GM12878 (cell line): ENCODE measurements at regions not wholly inside any gene's neighbourhood (a gene's known extent, or its start where the extent isn't known, plus 50 kb on each side); places are given as distances from the start of the nearest gene placed in this dataset.

Experiments used
- ATAC-seq: fragments of 200-7000 bp; cut with Tn5 transposase; 3 replicates; pipeline ENCODE4 v1.9.1; 2020; ENCODE audit warnings: mild to moderate bottlenecking, moderate library complexity
- BruUV-seq: library from RNA; stranded (reverse); fragments of 400-500 nt; replicated peaks from 2 replicates; lab custom pipeline; 2021; lab: Mats Ljungman, UMichigan
- CTCF ChIA-PET: fragments of 300-600 bp; sonication (Branson Sonifier 250); formaldehyde crosslinking; extraction: SDS; loops from one replicate; lab custom pipeline; 2021; ENCODE audit warnings: inconsistent platforms; lab: Yijun Ruan, JAX
- POLR2A ChIA-PET: fragments of 350-600 bp; formaldehyde crosslinking; extraction: SDS; loops from one replicate; lab custom pipeline; 2021; ENCODE audit warnings: inconsistent platforms; lab: Charles Lee
- RAD21 ChIA-PET: fragments of 300-600 bp; sonication (Branson Sonifier 250); formaldehyde crosslinking; loops from one replicate; lab custom pipeline; 2023; ENCODE audit warnings: antibody characterized with exemption; ENCODE audit not compliant: unreplicated experiment; lab: Charles Lee
- SMC1A ChIA-PET: fragments of 300-600 bp; sonication (Branson Sonifier 250); formaldehyde crosslinking; loops from one replicate; lab custom pipeline; 2023; ENCODE audit not compliant: unreplicated experiment, uncharacterized antibody; lab: Charles Lee
- DNase-seq: peaks from one replicate; pipeline ENCODE4 v3.0.0-alpha.2; 2011; ENCODE audit warnings: low read depth, low spot score
- FAIRE-seq: peaks from 3 replicates; lab custom pipeline; 2011; peaks lifted over from hg19 to GRCh38; lab: Jason Lieb, UNC
- H2AFZ ChIP-seq: 2 replicates; pipeline ENCODE4 v1.6.0; 2011; ENCODE audit warnings: low read depth, low read length, control low read depth; ENCODE audit not compliant: control insufficient read depth
- H3K27ac ChIP-seq: 2 replicates; pipeline ENCODE4 v1.5.1; 2011; ENCODE audit warnings: control low read depth; ENCODE audit not compliant: control insufficient read depth, insufficient read depth
- H3K27me3 ChIP-seq, 2 experiments: replicated peaks in 1 of 2; 2 replicates each; pipeline versions ENCODE4 v1.6.0 to v1.6.1; 2011; ENCODE audit warnings: low read length in 1 of 2; ENCODE audit not compliant: control insufficient read depth in 2 of 2, insufficient read depth in 2 of 2
- H3K36me3 ChIP-seq, 2 experiments: 2 replicates each; pipeline ENCODE4 v1.5.1; 2011; ENCODE audit warnings: low read length in 1 of 2; ENCODE audit not compliant: control insufficient read depth in 2 of 2, insufficient read depth in 2 of 2
- H3K4me1 ChIP-seq: 2 replicates; pipeline ENCODE4 v1.6.1; 2011; ENCODE audit warnings: mild to moderate bottlenecking, low read length, moderate library complexity, mixed read lengths; ENCODE audit not compliant: control insufficient read depth, insufficient read depth
- H3K4me2 ChIP-seq: 2 replicates; pipeline ENCODE4 v1.6.0; 2011; ENCODE audit warnings: control low read depth; ENCODE audit not compliant: control insufficient read depth, insufficient read depth
- H3K4me3 ChIP-seq: fragments of 200-600 bp; sonication (generic); 2 replicates; pipeline ENCODE4 v1.5.1; 2016
- H3K79me2 ChIP-seq: 2 replicates; pipeline ENCODE4 v1.6.0; 2011; ENCODE audit warnings: low read length; ENCODE audit not compliant: control insufficient read depth, insufficient read depth
- H3K9ac ChIP-seq: 2 replicates; pipeline ENCODE4 v1.8.0; 2011; ENCODE audit warnings: low read length, control low read depth, mixed read lengths; ENCODE audit not compliant: control insufficient read depth, insufficient read depth
- H3K9me3 ChIP-seq: replicated peaks from 3 replicates; pipeline ENCODE4 v1.5.1; 2011; ENCODE audit warnings: mild to moderate bottlenecking, low read length; ENCODE audit not compliant: control insufficient read depth, insufficient read depth
- H4K20me1 ChIP-seq: 2 replicates; pipeline ENCODE4 v1.6.0; 2011; ENCODE audit not compliant: control insufficient read depth, insufficient read depth
- CHD1 ChIP-seq: IDR thresholded peaks from 2 replicates; pipeline ENCODE4 v1.6.1; 2012; ENCODE audit warnings: low read depth, low read length, improper control_type of control experiment
- GABPA ChIP-seq: IDR thresholded peaks from 2 replicates; pipeline ENCODE4 v1.6.1; 2014; ENCODE audit warnings: antibody characterized with exemption, low read depth, mild to moderate bottlenecking, inconsistent platforms
- GATAD2B ChIP-seq: fragments of 450-650 bp; conservative IDR thresholded peaks from 2 replicates; pipeline ENCODE4 v1.6.1; 2017; ENCODE audit warnings: low read depth, mild to moderate bottlenecking, moderate library complexity
- MYB ChIP-seq: fragments of 150-350 bp; IDR thresholded peaks from 2 replicates; pipeline ENCODE4 v1.6.1; 2014; ENCODE audit warnings: mild to moderate bottlenecking, low read depth, low read length, borderline replicate concordance
- PML ChIP-seq: IDR thresholded peaks from 2 replicates; pipeline ENCODE4 v1.6.1; 2012; ENCODE audit warnings: low read length, inconsistent platforms
- RELB ChIP-seq: fragments of 450-650 bp; IDR thresholded peaks from 2 replicates; pipeline ENCODE4 v1.6.1; 2017; ENCODE audit warnings: low read depth, mild to moderate bottlenecking, moderate library complexity
- SIN3A ChIP-seq: IDR thresholded peaks from 2 replicates; pipeline ENCODE4 v1.6.1; 2012; ENCODE audit warnings: low read depth, low read length, improper control_type of control experiment
- SMAD1 ChIP-seq: fragments of 450-650 bp; IDR thresholded peaks from 2 replicates; pipeline ENCODE4 v1.6.1; 2018; ENCODE audit warnings: mild to moderate bottlenecking, low read depth; ENCODE audit not compliant: partially characterized antibody
- SMARCA5 ChIP-seq: fragments of 450-650 bp; IDR thresholded peaks from 2 replicates; pipeline ENCODE4 v1.6.1; 2017; ENCODE audit warnings: mild to moderate bottlenecking
- TARDBP ChIP-seq: IDR thresholded peaks from 2 replicates; pipeline ENCODE4 v1.6.1; 2016; ENCODE audit warnings: borderline replicate concordance
- TBL1XR1 ChIP-seq: IDR thresholded peaks from 2 replicates; pipeline ENCODE4 v1.6.1; 2012; ENCODE audit warnings: low read depth, low read length, improper control_type of control experiment
- YY1 ChIP-seq: IDR thresholded peaks from 2 replicates; pipeline ENCODE4 v1.6.1; 2011; ENCODE audit warnings: low read depth, mild to moderate bottlenecking, low read length
- ZNF384 ChIP-seq: IDR thresholded peaks from 2 replicates; pipeline ENCODE4 v1.6.1; 2012; ENCODE audit warnings: low read depth, mild to moderate bottlenecking, low read length, improper control_type of control experiment, borderline replicate concordance
- ZSCAN29 ChIP-seq: fragments of 450-650 bp; IDR thresholded peaks from 2 replicates; pipeline ENCODE4 v1.6.1; 2017; ENCODE audit warnings: mild to moderate bottlenecking, moderate library complexity
- WGBS: methylation state at CpG from one replicate; pipeline ENCODE4 v1.1.6; 2016; ENCODE audit warnings: low lambda C conversion rate; ENCODE audit not compliant: insufficient replicate concordance, insufficient coverage; ENCODE audit errors: missing lambda C conversion rate; 5-methylcytosine and 5-hydroxymethylcytosine counted together
- in situ Hi-C: fragments of 300-500 bp; cut with MboI; formaldehyde crosslinking; loops from 9 replicates; pipeline ENCODE4 v1.14.3; 2018; ENCODE audit warnings: mixed read lengths
- intact Hi-C: fragments of 100-400 bp; cut with micrococcal nuclease; formaldehyde crosslinking; loops from one replicate; pipeline ENCODE4 v1.14.2; 2022; ENCODE audit not compliant: unreplicated experiment
- TF ChIP-seq, protein P1 (sequence below): fragments of 450-650 bp; conservative IDR thresholded peaks from 2 replicates; pipeline ENCODE4 v1.6.1; 2017; ENCODE audit warnings: mild to moderate bottlenecking, moderate library complexity

DNA sequence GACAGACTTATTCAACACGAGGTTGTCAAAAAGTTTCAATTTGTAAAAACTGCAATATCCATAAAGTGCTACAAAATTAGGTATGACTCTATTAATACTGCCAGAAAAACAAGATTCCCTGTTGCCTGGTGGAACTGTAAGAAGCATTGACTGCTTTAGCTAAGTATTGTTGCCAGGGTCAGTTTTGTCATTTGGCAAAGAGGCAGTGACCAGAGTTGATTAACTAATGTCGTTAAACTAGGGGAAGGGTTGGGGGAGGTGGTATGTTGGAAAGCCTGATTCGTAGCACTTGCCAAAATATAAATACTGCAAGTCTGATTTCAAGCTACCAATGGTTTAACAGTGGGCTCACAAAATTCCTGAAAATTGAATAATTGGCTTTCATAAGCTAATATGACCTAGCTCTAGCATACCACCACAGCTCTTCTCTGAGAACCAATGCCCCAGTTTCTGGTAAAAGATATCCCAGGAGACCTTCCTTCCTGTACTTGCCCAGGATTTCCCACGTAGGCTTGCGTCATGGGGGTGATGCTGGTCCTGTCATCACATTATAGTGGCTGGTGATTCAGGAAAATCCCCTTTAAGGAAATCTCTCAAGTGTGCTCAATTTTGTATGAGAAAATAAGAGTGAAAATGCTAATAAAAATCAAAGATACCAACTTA is 266.4 kb upstream of the TBC1D5 start:
- Histone ChIP-seq H3K27me3 (no peaks in the 10 kb centered on the region; a peak in 1 of 4 replicates), H3K9ac (no peak overlapping the region), H2AFZ (no peak overlapping the region), H3K9me3 (no peaks in the 10 kb centered on the region), H4K20me1 (no peaks in the 10 kb centered on the region), H3K4me1 (no peaks in the 10 kb centered on the region), H3K27ac (no peak overlapping the region), H3K4me2 (no peak overlapping the region), H3K36me3 (no peaks in the 10 kb centered on the region), H3K4me3 (no peak overlapping the region), H3K79me2 (no peaks in the 10 kb centered on the region)
- ChIA-PET POLR2A (no interaction called here), CTCF (interaction anchor here (1.0 to 2.5 kb wide), 3 partner anchors 12 to 286 kb away, joined by 3 to 8 read pairs (median 5); no protein-coding TSS in a partner anchor), SMC1A (interaction anchor here (0.7 to 1.8 kb wide), 7 partner anchors 13 to 370 kb away, joined by 3 to 7 read pairs (median 3); no protein-coding TSS in a partner anchor), RAD21 (interaction anchor here (1.2 to 1.5 kb wide), 2 partner anchors 117 to 118 kb away, joined by 3 to 6 read pairs; no protein-coding TSS in a partner anchor)
- in situ Hi-C loops (no loop called here), intact Hi-C loops (no loop called here)
- no peak for DNase-seq
- ATAC-seq = no peak
- no peak for TF ChIP-seq YY1
- WGBS = 4% methylated on average over 5 of the region's 5 CpGs
- no TSS peak for BruUV-seq
- no peak for FAIRE-seq

GRCh38 chr3:18007980-18008379 is 265.5 kb upstream of the TBC1D5 start:
- in situ Hi-C loops = no loop called here
- Histone ChIP-seq H4K20me1 (no peaks in the 10 kb centered on the region), H3K9ac (no peak overlapping the region), H3K79me2 (no peaks in the 10 kb centered on the region), H3K9me3 (no peaks in the 10 kb centered on the region), H3K27me3 (no peaks in the 10 kb centered on the region; a peak in 1 of 4 replicates), H2AFZ (no peak overlapping the region), H3K36me3 (no peaks in the 10 kb centered on the region), H3K4me2 (no peak overlapping the region), H3K27ac (no peak overlapping the region), H3K4me1 (no peaks in the 10 kb centered on the region), H3K4me3 (no peak overlapping the region)
- BruUV-seq = no TSS peak
- intact Hi-C loops = no loop called here
- RAD21 ChIA-PET = interaction anchor here (1.2 kb wide), 1 partner anchor 119 kb away, joined by 3 read pairs; no protein-coding TSS in a partner anchor
- FAIRE-seq (no peak), ATAC-seq (no peak), DNase-seq (no peak)
- WGBS = 5% methylated on average over 1 of the region's 1 CpG
- POLR2A ChIA-PET = no interaction called here
- SMC1A ChIA-PET = interaction anchor here (1.1 to 1.8 kb wide), 3 partner anchors 13 to 287 kb away, joined by 3 to 7 read pairs (median 3); no protein-coding TSS in a partner anchor
- CTCF ChIA-PET = interaction anchor here (0.6 to 2.5 kb wide), 3 partner anchors 11 to 213 kb away, joined by 3 to 8 read pairs (median 5); no protein-coding TSS in a partner anchor
- TF ChIP-seq SMAD1 (no peak), SMARCA5 (no peak), GABPA (no peak), SIN3A (no peak), MYB (no peak), PML (no peak), GATAD2B (no peak), TBL1XR1 (no peak), RELB (no peak), CHD1 (no peak), TARDBP (no peak), ZSCAN29 (no peak), ZNF384 (no peak)
- TF ChIP-seq, protein P1, sequence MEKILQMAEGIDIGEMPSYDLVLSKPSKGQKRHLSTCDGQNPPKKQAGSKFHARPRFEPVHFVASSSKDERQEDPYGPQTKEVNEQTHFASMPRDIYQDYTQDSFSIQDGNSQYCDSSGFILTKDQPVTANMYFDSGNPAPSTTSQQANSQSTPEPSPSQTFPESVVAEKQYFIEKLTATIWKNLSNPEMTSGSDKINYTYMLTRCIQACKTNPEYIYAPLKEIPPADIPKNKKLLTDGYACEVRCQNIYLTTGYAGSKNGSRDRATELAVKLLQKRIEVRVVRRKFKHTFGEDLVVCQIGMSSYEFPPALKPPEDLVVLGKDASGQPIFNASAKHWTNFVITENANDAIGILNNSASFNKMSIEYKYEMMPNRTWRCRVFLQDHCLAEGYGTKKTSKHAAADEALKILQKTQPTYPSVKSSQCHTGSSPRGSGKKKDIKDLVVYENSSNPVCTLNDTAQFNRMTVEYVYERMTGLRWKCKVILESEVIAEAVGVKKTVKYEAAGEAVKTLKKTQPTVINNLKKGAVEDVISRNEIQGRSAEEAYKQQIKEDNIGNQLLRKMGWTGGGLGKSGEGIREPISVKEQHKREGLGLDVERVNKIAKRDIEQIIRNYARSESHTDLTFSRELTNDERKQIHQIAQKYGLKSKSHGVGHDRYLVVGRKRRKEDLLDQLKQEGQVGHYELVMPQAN = no peak
